ENCODE measurements at regions not wholly inside any gene's neighbourhood (a gene's known extent, or its start where the extent isn't known, plus 50 kb on each side); places are given as distances from the start of the nearest gene placed in this dataset.

GRCh38 chr5:158569534-158569933 lies 530.2 kb downstream of the EBF1 start (continued):
- TF ChIP-seq, protein P1, sequence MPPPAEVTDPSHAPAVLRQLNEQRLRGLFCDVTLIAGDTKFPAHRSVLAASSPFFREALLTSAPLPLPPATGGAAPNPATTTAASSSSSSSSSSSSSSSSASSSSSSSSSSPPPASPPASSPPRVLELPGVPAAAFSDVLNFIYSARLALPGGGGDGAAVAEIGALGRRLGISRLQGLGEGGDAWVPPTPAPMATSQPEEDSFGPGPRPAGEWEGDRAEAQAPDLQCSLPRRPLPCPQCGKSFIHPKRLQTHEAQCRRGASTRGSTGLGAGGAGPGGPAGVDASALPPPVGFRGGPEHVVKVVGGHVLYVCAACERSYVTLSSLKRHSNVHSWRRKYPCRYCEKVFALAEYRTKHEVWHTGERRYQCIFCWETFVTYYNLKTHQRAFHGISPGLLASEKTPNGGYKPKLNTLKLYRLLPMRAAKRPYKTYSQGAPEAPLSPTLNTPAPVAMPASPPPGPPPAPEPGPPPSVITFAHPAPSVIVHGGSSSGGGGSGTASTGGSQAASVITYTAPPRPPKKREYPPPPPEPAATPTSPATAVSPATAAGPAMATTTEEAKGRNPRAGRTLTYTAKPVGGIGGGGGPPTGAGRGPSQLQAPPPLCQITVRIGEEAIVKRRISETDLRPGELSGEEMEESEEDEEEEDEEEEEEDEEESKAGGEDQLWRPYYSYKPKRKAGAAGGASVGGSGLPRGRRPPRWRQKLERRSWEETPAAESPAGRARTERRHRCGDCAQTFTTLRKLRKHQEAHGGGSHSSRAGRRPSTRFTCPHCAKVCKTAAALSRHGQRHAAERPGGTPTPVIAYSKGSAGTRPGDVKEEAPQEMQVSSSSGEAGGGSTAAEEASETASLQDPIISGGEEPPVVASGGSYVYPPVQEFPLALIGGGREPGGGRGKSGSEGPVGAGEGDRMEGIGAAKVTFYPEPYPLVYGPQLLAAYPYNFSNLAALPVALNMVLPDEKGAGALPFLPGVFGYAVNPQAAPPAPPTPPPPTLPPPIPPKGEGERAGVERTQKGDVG (CRISPR knock-in tag; IDR thresholded peaks at IDR 0.05): no peak
- no peak for TF ChIP-seq ASH2L (IDR thresholded peaks at IDR 0.05; ENCODE audit: borderline replicate concordance, low read depth)
- no peak for TF ChIP-seq SIN3A (IDR thresholded peaks at IDR 0.05; ENCODE audit: low read depth, low read length)
- TF ChIP-seq USF1 (IDR thresholded peaks at IDR 0.05; ENCODE audit: borderline replicate concordance, extremely low read length, insufficient read depth, low read depth, low read length): no peak
- no peak for TF ChIP-seq PAX5 (IDR thresholded peaks at IDR 0.05; ENCODE audit: borderline replicate concordance, low read depth, low read length)
- TF ChIP-seq ZBED1 (IDR thresholded peaks at IDR 0.05; ENCODE audit: borderline replicate concordance): no peak
- TF ChIP-seq, protein P2, sequence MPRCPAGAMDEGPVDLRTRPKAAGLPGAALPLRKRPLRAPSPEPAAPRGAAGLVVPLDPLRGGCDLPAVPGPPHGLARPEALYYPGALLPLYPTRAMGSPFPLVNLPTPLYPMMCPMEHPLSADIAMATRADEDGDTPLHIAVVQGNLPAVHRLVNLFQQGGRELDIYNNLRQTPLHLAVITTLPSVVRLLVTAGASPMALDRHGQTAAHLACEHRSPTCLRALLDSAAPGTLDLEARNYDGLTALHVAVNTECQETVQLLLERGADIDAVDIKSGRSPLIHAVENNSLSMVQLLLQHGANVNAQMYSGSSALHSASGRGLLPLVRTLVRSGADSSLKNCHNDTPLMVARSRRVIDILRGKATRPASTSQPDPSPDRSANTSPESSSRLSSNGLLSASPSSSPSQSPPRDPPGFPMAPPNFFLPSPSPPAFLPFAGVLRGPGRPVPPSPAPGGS (IDR thresholded peaks at IDR 0.05; ENCODE audit: borderline replicate concordance, insufficient read depth, low read depth, low read length, poor library complexity, severe bottlenecking): no peak
- TF ChIP-seq, protein P3, sequence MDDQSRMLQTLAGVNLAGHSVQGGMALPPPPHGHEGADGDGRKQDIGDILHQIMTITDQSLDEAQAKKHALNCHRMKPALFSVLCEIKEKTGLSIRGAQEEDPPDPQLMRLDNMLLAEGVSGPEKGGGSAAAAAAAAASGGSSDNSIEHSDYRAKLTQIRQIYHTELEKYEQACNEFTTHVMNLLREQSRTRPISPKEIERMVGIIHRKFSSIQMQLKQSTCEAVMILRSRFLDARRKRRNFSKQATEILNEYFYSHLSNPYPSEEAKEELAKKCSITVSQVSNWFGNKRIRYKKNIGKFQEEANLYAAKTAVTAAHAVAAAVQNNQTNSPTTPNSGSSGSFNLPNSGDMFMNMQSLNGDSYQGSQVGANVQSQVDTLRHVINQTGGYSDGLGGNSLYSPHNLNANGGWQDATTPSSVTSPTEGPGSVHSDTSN (IDR thresholded peaks at IDR 0.05; ENCODE audit: insufficient replicate concordance, low read depth, low read length): no peak
- no peak for TF ChIP-seq WRNIP1 (IDR thresholded peaks at IDR 0.05; ENCODE audit: borderline replicate concordance, low read depth, low read length)
- TF ChIP-seq ZNF217 (IDR thresholded peaks at IDR 0.05): no peak
- no peak for TF ChIP-seq SMARCA5 (IDR thresholded peaks at IDR 0.05)
